ENCODE measurements at regions not wholly inside any gene's neighbourhood (a gene's known extent, or its start where the extent isn't known, plus 50 kb on each side); places are given as distances from the start of the nearest gene placed in this dataset.

- Mint-ChIP-seq H3K4me1 (no peaks in the 10 kb centered on the region), H3K27me3 (no peaks in the 10 kb centered on the region), H3K9me3 (peaks cover 11% of the 10 kb centered on the region), H3K27ac (no peak overlapping the region), H3K36me3 (no peaks in the 10 kb centered on the region), H3K4me3 (no peak overlapping the region)
- CTCF ChIA-PET = no interaction called here
- no peak for DNase-seq
Measured at GRCh38 chr2:81940266-81940955, 1635.9 kb upstream of the LRRTM1 start.

- H3K4me3 Mint-ChIP-seq = no peak overlapping the region
- no peak for DNase-seq
- H3K27me3 Mint-ChIP-seq = no peaks in the 10 kb centered on the region
- CTCF ChIA-PET = no interaction called here
- H3K4me1 Mint-ChIP-seq = no peaks in the 10 kb centered on the region
- H3K36me3 Mint-ChIP-seq = no peaks in the 10 kb centered on the region
- H3K27ac Mint-ChIP-seq = no peak overlapping the region
- peaks cover 10% of the 10 kb centered on the region for H3K9me3 Mint-ChIP-seq
Measured at GRCh38 chr2:81937944-81938343, 1633.4 kb upstream of the LRRTM1 start.

- Mint-ChIP-seq H3K27me3 (no peaks in the 10 kb centered on the region), H3K4me1 (no peaks in the 10 kb centered on the region), H3K4me3 (no peak overlapping the region), H3K27ac (no peak overlapping the region), H3K9me3 (peaks cover 7% of the 10 kb centered on the region), H3K36me3 (no peaks in the 10 kb centered on the region)
- CTCF ChIA-PET = no interaction called here
- no peak for DNase-seq
Measured at GRCh38 chr2:81903534-81903933, 1599.0 kb upstream of the LRRTM1 start.

GRCh38 chr2:81901017-81901416 lies 1596.5 kb upstream of the LRRTM1 start:
- no peak for DNase-seq
- no peaks in the 10 kb centered on the region for H3K4me1 Mint-ChIP-seq
- no peak overlapping the region for H3K27ac Mint-ChIP-seq
- peaks cover 14% of the 10 kb centered on the region for H3K9me3 Mint-ChIP-seq
- H3K36me3 Mint-ChIP-seq = no peaks in the 10 kb centered on the region
- CTCF ChIA-PET = no interaction called here
- H3K4me3 Mint-ChIP-seq = no peak overlapping the region
- no peaks in the 10 kb centered on the region for H3K27me3 Mint-ChIP-seq

- Mint-ChIP-seq H3K4me1 (no peaks in the 10 kb centered on the region), H3K36me3 (no peaks in the 10 kb centered on the region), H3K4me3 (no peak overlapping the region), H3K9me3 (peaks cover 14% of the 10 kb centered on the region), H3K27me3 (no peaks in the 10 kb centered on the region), H3K27ac (no peak overlapping the region)
- no peak for DNase-seq
- CTCF ChIA-PET = no interaction called here
Measured at GRCh38 chr2:81895620-81896250, 1591.2 kb upstream of the LRRTM1 start.

GRCh38 chr2:81894451-81894990 lies 1590.0 kb upstream of the LRRTM1 start:
- Mint-ChIP-seq H3K36me3 (no peaks in the 10 kb centered on the region), H3K4me3 (no peak overlapping the region), H3K27ac (no peak overlapping the region), H3K27me3 (no peaks in the 10 kb centered on the region), H3K4me1 (no peaks in the 10 kb centered on the region), H3K9me3 (peaks cover 14% of the 10 kb centered on the region)
- CTCF ChIA-PET = no interaction called here
- DNase-seq = no peak

- CTCF ChIA-PET = no interaction called here
Measured at GRCh38 chr2:81876624-81877023, 1572.1 kb upstream of the LRRTM1 start.

GRCh38 chr2:81872006-81872405 lies 1567.5 kb upstream of the LRRTM1 start:
- H3K4me3 Mint-ChIP-seq = no peak overlapping the region
- H3K9me3 Mint-ChIP-seq = peaks cover 17% of the 10 kb centered on the region
- CTCF ChIA-PET = no interaction called here
- no peak for DNase-seq
- H3K27me3 Mint-ChIP-seq = no peaks in the 10 kb centered on the region
- no peaks in the 10 kb centered on the region for H3K4me1 Mint-ChIP-seq
- no peak overlapping the region for H3K27ac Mint-ChIP-seq
- no peaks in the 10 kb centered on the region for H3K36me3 Mint-ChIP-seq

More at GRCh38 chr2:81876624-81877023, 1572.1 kb upstream of the LRRTM1 start:
- no peak overlapping the region for H3K4me3 Mint-ChIP-seq
- no peaks in the 10 kb centered on the region for H3K4me1 Mint-ChIP-seq
- H3K27me3 Mint-ChIP-seq = no peaks in the 10 kb centered on the region
- no peak for DNase-seq
- no peak overlapping the region for H3K27ac Mint-ChIP-seq
- H3K36me3 Mint-ChIP-seq = no peaks in the 10 kb centered on the region
- H3K9me3 Mint-ChIP-seq = peaks cover 8% of the 10 kb centered on the region

- H3K4me1 Mint-ChIP-seq = no peaks in the 10 kb centered on the region
- no peak for DNase-seq
- H3K4me3 Mint-ChIP-seq = no peak overlapping the region
- H3K36me3 Mint-ChIP-seq = no peaks in the 10 kb centered on the region
- no peaks in the 10 kb centered on the region for H3K27me3 Mint-ChIP-seq
- H3K27ac Mint-ChIP-seq = no peak overlapping the region
- CTCF ChIA-PET = no interaction called here
- H3K9me3 Mint-ChIP-seq = peaks cover 17% of the 10 kb centered on the region
Measured at GRCh38 chr2:81870119-81870518, 1565.6 kb upstream of the LRRTM1 start.

- no peak overlapping the region for H3K4me3 Mint-ChIP-seq
- H3K4me1 Mint-ChIP-seq = no peaks in the 10 kb centered on the region
- CTCF ChIA-PET = no interaction called here
- no peak overlapping the region for H3K27ac Mint-ChIP-seq
- H3K27me3 Mint-ChIP-seq = no peaks in the 10 kb centered on the region
- no peak for DNase-seq
- H3K36me3 Mint-ChIP-seq = no peaks in the 10 kb centered on the region
- peaks cover 6% of the 10 kb centered on the region for H3K9me3 Mint-ChIP-seq
Measured at GRCh38 chr2:81858998-81859397, 1554.4 kb upstream of the LRRTM1 start.

- no peaks in the 10 kb centered on the region for H3K36me3 Mint-ChIP-seq
- no peaks in the 10 kb centered on the region for H3K27me3 Mint-ChIP-seq
- peaks cover 2% of the 10 kb centered on the region for H3K9me3 Mint-ChIP-seq
- no peaks in the 10 kb centered on the region for H3K4me1 Mint-ChIP-seq
- H3K4me3 Mint-ChIP-seq = no peak overlapping the region
- CTCF ChIA-PET = no interaction called here
- no peak for DNase-seq
- H3K27ac Mint-ChIP-seq = no peak overlapping the region
Measured at GRCh38 chr2:81853341-81853740, 1548.8 kb upstream of the LRRTM1 start.

GRCh38 chr2:81852651-81853050 lies 1548.1 kb upstream of the LRRTM1 start:
- Mint-ChIP-seq H3K27ac (no peak overlapping the region), H3K27me3 (no peaks in the 10 kb centered on the region), H3K9me3 (peaks cover 2% of the 10 kb centered on the region), H3K4me1 (no peaks in the 10 kb centered on the region), H3K4me3 (no peak overlapping the region), H3K36me3 (no peaks in the 10 kb centered on the region)
- CTCF ChIA-PET = no interaction called here
- no peak for DNase-seq

- Mint-ChIP-seq H3K9me3 (peaks cover 18% of the 10 kb centered on the region), H3K4me3 (no peak overlapping the region), H3K36me3 (no peaks in the 10 kb centered on the region), H3K27ac (no peak overlapping the region), H3K27me3 (no peaks in the 10 kb centered on the region), H3K4me1 (no peaks in the 10 kb centered on the region)
- CTCF ChIA-PET = no interaction called here
- DNase-seq = no peak
Measured at GRCh38 chr2:81839780-81840179, 1535.2 kb upstream of the LRRTM1 start.

- Mint-ChIP-seq H3K36me3 (no peaks in the 10 kb centered on the region), H3K4me1 (no peaks in the 10 kb centered on the region), H3K9me3 (peaks cover 13% of the 10 kb centered on the region), H3K4me3 (no peak overlapping the region), H3K27ac (no peak overlapping the region), H3K27me3 (no peaks in the 10 kb centered on the region)
- CTCF ChIA-PET = no interaction called here
- DNase-seq = no peak
Measured at GRCh38 chr2:81835321-81836000, 1530.9 kb upstream of the LRRTM1 start.

GRCh38 chr2:81786811-81787210 lies 1482.3 kb upstream of the LRRTM1 start:
- no peaks in the 10 kb centered on the region for H3K4me1 Mint-ChIP-seq
- H3K36me3 Mint-ChIP-seq = no peaks in the 10 kb centered on the region
- peaks cover 7% of the 10 kb centered on the region for H3K9me3 Mint-ChIP-seq
- no peak overlapping the region for H3K4me3 Mint-ChIP-seq
- CTCF ChIA-PET = no interaction called here
- H3K27me3 Mint-ChIP-seq = no peaks in the 10 kb centered on the region
- no peak for DNase-seq
- no peak overlapping the region for H3K27ac Mint-ChIP-seq
